Sigmoid colon (tissue), 6 donors: ENCODE measurements at regions not wholly inside any gene's neighbourhood (a gene's known extent, or its start where the extent isn't known, plus 50 kb on each side); places are given as distances from the start of the nearest gene placed in this dataset.
A peak's percentile ranks its signal among the peaks of the same experiment; 100 is the strongest.

Experiments used
- DNase-seq: peaks from one replicate; pipeline ENCODE4 v3.0.0-alpha.2; 2019
- H3K27ac ChIP-seq, 4 donors: fragments of 200-600 bp; sonication (generic); one replicate each; pipeline ENCODE4 v1.5.1; 2016 to 2019; ENCODE audit warnings: mild to moderate bottlenecking in 1 of 4
- H3K27me3 ChIP-seq, 3 donors: fragments of 200-600 bp; sonication (generic); one replicate each; pipeline ENCODE4 v1.5.1; 2019; ENCODE audit warnings: mild to moderate bottlenecking in 1 of 3
- H3K36me3 ChIP-seq, 4 donors: fragments of 200-600 bp; sonication (generic); one replicate each; pipeline ENCODE4 v1.5.1; 2016 to 2019
- H3K4me1 ChIP-seq, 4 donors: fragments of 200-600 bp; sonication (generic); one replicate each; pipeline ENCODE4 v1.5.1; 2017 to 2019
- H3K4me3 ChIP-seq, 4 donors: fragments of 200-600 bp; sonication (generic); one replicate each; pipeline ENCODE4 v1.5.1; 2017 to 2019; ENCODE audit warnings: mild to moderate bottlenecking in 2 of 4, moderate library complexity in 1 of 4
- H3K9me3 ChIP-seq, 4 donors: fragments of 200-600 bp in 3 of 4; sonication (generic) in 3 of 4; one replicate each; pipeline versions ENCODE4 v1.5.1 to v1.6.1; 2013 to 2019
- CTCF ChIP-seq, 4 experiments: fragments of 450-650 bp in 3 of 4; fragments of 200-600 bp in 1 of 4; IDR thresholded peaks; one replicate each; pipeline ENCODE4 v1.5.1; 2016 to 2019; ENCODE audit warnings: antibody characterized with exemption in 4 of 4, mild to moderate bottlenecking in 3 of 4, moderate library complexity in 2 of 4
- EP300 ChIP-seq, 4 donors: sonication (generic); formaldehyde crosslinking; IDR thresholded peaks; one replicate each; pipeline ENCODE4 v1.6.1; 2017; ENCODE audit warnings: antibody characterized with exemption in 4 of 4
- POLR2A ChIP-seq, 2 donors: fragments of 450-650 bp; IDR thresholded peaks; one replicate each; pipeline ENCODE4 v1.6.1; 2016; ENCODE audit warnings: antibody characterized with exemption in 2 of 2, mild to moderate bottlenecking in 2 of 2, moderate library complexity in 2 of 2
- POLR2AphosphoS5 ChIP-seq, 4 donors: sonication (generic); formaldehyde crosslinking; IDR thresholded peaks; one replicate each; pipeline ENCODE4 v1.6.1; 2017; ENCODE audit warnings: antibody characterized with exemption in 4 of 4
- WGBS, 2 donors: extraction: QIAGEN DNeasy Blood & Tissue Kit; methylation state at CpG; one replicate each; pipeline ENCODE4 v1.1.7; 2013; 5-methylcytosine and 5-hydroxymethylcytosine counted together
- intact Hi-C: fragments of 100-400 bp; cut with DNase I; formaldehyde crosslinking; loops from one replicate; pipeline ENCODE4 v1.15.1; 2023
- donor health status: healthy with polysubstance abuse.
- donor health status: healthy.

- 81 to 88% methylated on average over 2 of the region's 2 CpGs for WGBS, 2 donors
These were observed 176.5 kb upstream of the SOX11 start for GRCh38 chr2:5515693-5516092.

GRCh38 chr2:5519286-5519685 lies 172.9 kb upstream of the SOX11 start:
- Histone ChIP-seq H3K36me3 (no peaks in the 10 kb centered on the region), H3K27ac (no peak overlapping the region), H3K9me3 (no peaks in the 10 kb centered on the region), H3K4me3 (no peak overlapping the region), H3K4me1 (peaks cover 0 to 27% (median 18%) of the 10 kb centered on the region in 4 donors), H3K27me3 (no peaks in the 10 kb centered on the region)
- intact Hi-C loops = no loop called here
- TF ChIP-seq POLR2AphosphoS5 (IDR thresholded peaks at IDR 0.05) = no peak
- TF ChIP-seq EP300 (IDR thresholded peaks at IDR 0.05) = no peak
- no peak for TF ChIP-seq CTCF (IDR thresholded peaks at IDR 0.05)
- TF ChIP-seq POLR2A (IDR thresholded peaks at IDR 0.05) = no peak
- no peak for DNase-seq

More at GRCh38 chr2:5515693-5516092, 176.5 kb upstream of the SOX11 start:
- H3K4me1 ChIP-seq = peaks cover 0 to 15% (median 8%) of the 10 kb centered on the region in 4 donors
- no peaks in the 10 kb centered on the region for H3K36me3 ChIP-seq
- TF ChIP-seq POLR2A (IDR thresholded peaks at IDR 0.05) = no peak
- TF ChIP-seq POLR2AphosphoS5 (IDR thresholded peaks at IDR 0.05) = no peak
- no peak for TF ChIP-seq EP300 (IDR thresholded peaks at IDR 0.05)
- TF ChIP-seq CTCF (IDR thresholded peaks at IDR 0.05) = no peak
- intact Hi-C loops = no loop called here
- H3K27me3 ChIP-seq = no peaks in the 10 kb centered on the region
- no peaks in the 10 kb centered on the region for H3K9me3 ChIP-seq
- no peak overlapping the region for H3K4me3 ChIP-seq
- DNase-seq = no peak
- no peak overlapping the region for H3K27ac ChIP-seq

GRCh38 chr2:5520463-5520972 lies 171.7 kb upstream of the SOX11 start:
- no peaks in the 10 kb centered on the region for H3K36me3 ChIP-seq
- intact Hi-C loops = loop anchor here (5.0 kb wide), 1 partner anchor 172 kb away; the partner anchor contains the start of gene SOX11
- H3K9me3 ChIP-seq = no peaks in the 10 kb centered on the region
- peak overlapping the region in 3 of 4 donors; percentile 35 to 73 (median 68) for H3K27ac ChIP-seq
- TF ChIP-seq POLR2A (IDR thresholded peaks at IDR 0.05) = no peak
- TF ChIP-seq POLR2AphosphoS5 (IDR thresholded peaks at IDR 0.05) = peak; percentile 65 to 83 (median 66)
- no peak for TF ChIP-seq CTCF (IDR thresholded peaks at IDR 0.05)
- TF ChIP-seq EP300 (IDR thresholded peaks at IDR 0.05) = peak in 3 of 4 donors; percentile 26 to 65 (median 48)
- H3K4me1 ChIP-seq = peaks cover 0 to 27% (median 18%) of the 10 kb centered on the region in 4 donors
- H3K4me3 ChIP-seq = no peak overlapping the region
- DNase-seq = peak; percentile 75
- WGBS, 2 donors = 39 to 43% methylated on average over 7 of the region's 7 CpGs
- H3K27me3 ChIP-seq = no peaks in the 10 kb centered on the region

- TF ChIP-seq POLR2AphosphoS5 (IDR thresholded peaks at IDR 0.05) (no peak), POLR2A (IDR thresholded peaks at IDR 0.05) (no peak), EP300 (IDR thresholded peaks at IDR 0.05) (no peak), CTCF (IDR thresholded peaks at IDR 0.05) (no peak)
- Histone ChIP-seq H3K36me3 (no peaks in the 10 kb centered on the region), H3K27me3 (no peaks in the 10 kb centered on the region), H3K4me1 (peaks cover 0 to 27% (median 18%) of the 10 kb centered on the region in 4 donors), H3K9me3 (no peaks in the 10 kb centered on the region), H3K27ac (peak overlapping the region in 3 of 4 donors; percentile 3 to 73 (median 68)), H3K4me3 (no peak overlapping the region)
- DNase-seq = no peak
- WGBS, 2 donors = 54 to 65% methylated on average over 7 of the region's 7 CpGs
- intact Hi-C loops = loop anchor here (5.0 kb wide), 1 partner anchor 171 kb away; the partner anchor contains the start of gene SOX11
These were observed 170.7 kb upstream of the SOX11 start for GRCh38 chr2:5521461-5521860.

- DNase-seq = no peak
- Histone ChIP-seq H3K4me3 (no peak overlapping the region), H3K27me3 (no peaks in the 10 kb centered on the region), H3K27ac (no peak overlapping the region), H3K36me3 (no peaks in the 10 kb centered on the region), H3K4me1 (peaks cover 0 to 24% (median 18%) of the 10 kb centered on the region in 4 donors), H3K9me3 (no peaks in the 10 kb centered on the region)
- TF ChIP-seq POLR2A (IDR thresholded peaks at IDR 0.05) = no peak
- TF ChIP-seq CTCF (IDR thresholded peaks at IDR 0.05) = no peak
- no peak for TF ChIP-seq EP300 (IDR thresholded peaks at IDR 0.05)
- no peak for TF ChIP-seq POLR2AphosphoS5 (IDR thresholded peaks at IDR 0.05)
- intact Hi-C loops = loop anchor here (5.0 kb wide), 1 partner anchor 168 kb away; the partner anchor contains the start of gene SOX11
- 94% methylated on average over 1 of the region's 1 CpG for WGBS, 2 donors
These were observed 167.6 kb upstream of the SOX11 start for GRCh38 chr2:5524551-5524950.
